BLaER1 treated with 17β-estradiol and CSF1 and Interleukin-3, amounts not matched to agents 10 nM and 100 nM (cell line): ENCODE measurements at regions not wholly inside any gene's neighbourhood (a gene's known extent, or its start where the extent isn't known, plus 50 kb on each side); places are given as distances from the start of the nearest gene placed in this dataset.

Source experiments
- H3K27ac ChIP-seq, 11 experiments: shearing (Covaris generic); formaldehyde crosslinking; 2 replicates each; pipeline ENCODE4 v1.8.1; 2022
- H3K27me3 ChIP-seq, 11 experiments: shearing (Covaris generic); formaldehyde crosslinking; 2 replicates each; pipeline ENCODE4 v1.8.1; 2022
- H3K36me3 ChIP-seq, 11 experiments: shearing (Covaris generic); formaldehyde crosslinking; 2 replicates each; pipeline ENCODE4 v1.8.1; 2022
- H3K4me1 ChIP-seq, 10 experiments: shearing (Covaris generic); formaldehyde crosslinking; 2 replicates each; pipeline ENCODE4 v1.8.1; 2022
- H3K4me2 ChIP-seq, 11 experiments: shearing (Covaris generic); formaldehyde crosslinking; 2 replicates each; pipeline ENCODE4 v1.8.1; 2022
- H3K4me3 ChIP-seq, 10 experiments: shearing (Covaris generic); formaldehyde crosslinking; 2 replicates each; pipeline ENCODE4 v1.8.1; 2022
- H3K9ac ChIP-seq, 11 experiments: shearing (Covaris generic); formaldehyde crosslinking; 2 replicates each; pipeline ENCODE4 v1.8.1; 2022
- H3K9me3 ChIP-seq, 11 experiments: shearing (Covaris generic); formaldehyde crosslinking; replicated peaks in 1 of 11; 2 replicates each; pipeline ENCODE4 v1.8.1; 2022
- H4K20me1 ChIP-seq, 11 experiments: shearing (Covaris generic); formaldehyde crosslinking; 2 replicates each; pipeline ENCODE4 v1.8.1; 2022
- Cebpa-rat ChIP-seq, 11 experiments: shearing (Covaris generic); IDR thresholded peaks; 2 replicates each; pipeline ENCODE4 v1.8.1; 2022

- no peak overlapping the region for H3K4me3 ChIP-seq
- peaks cover 0 to 11% (median 0%) of the 10 kb centered on the region in 11 experiments; a peak in 1 of 22 replicates for H3K9me3 ChIP-seq
- no peak overlapping the region for H3K4me2 ChIP-seq
- no peak overlapping the region for H3K27ac ChIP-seq
- H4K20me1 ChIP-seq: no peaks in the 10 kb centered on the region
- peaks cover 0 to 14% (median 8%) of the 10 kb centered on the region in 10 experiments; a peak in 13 of 20 replicates for H3K4me1 ChIP-seq
- TF ChIP-seq Cebpa-rat (IDR thresholded peaks at IDR 0.05): no peak
- no peaks in the 10 kb centered on the region for H3K27me3 ChIP-seq
- H3K36me3 ChIP-seq: no peaks in the 10 kb centered on the region
- no peak overlapping the region for H3K9ac ChIP-seq
These were observed 202.8 kb upstream of the SVIL start for GRCh38 chr10:29837586-29837985.

- H3K4me1 ChIP-seq: peaks cover 0 to 7% (median 0%) of the 10 kb centered on the region in 10 experiments; a peak in 6 of 20 replicates
- H3K4me3 ChIP-seq: no peak overlapping the region
- no peak for TF ChIP-seq Cebpa-rat (IDR thresholded peaks at IDR 0.05)
- no peaks in the 10 kb centered on the region for H3K27me3 ChIP-seq
- H3K9ac ChIP-seq: no peak overlapping the region
- H4K20me1 ChIP-seq: no peaks in the 10 kb centered on the region
- no peaks in the 10 kb centered on the region for H3K36me3 ChIP-seq
- H3K9me3 ChIP-seq: peaks cover 0 to 16% (median 5%) of the 10 kb centered on the region in 11 experiments; a peak in 11 of 22 replicates
- no peak overlapping the region for H3K27ac ChIP-seq
- no peak overlapping the region for H3K4me2 ChIP-seq
These were observed 201.6 kb upstream of the SVIL start for GRCh38 chr10:29836396-29836795.

- H3K4me1 ChIP-seq: peaks cover 0 to 7% (median 0%) of the 10 kb centered on the region in 10 experiments; a peak in 3 of 20 replicates
- no peak overlapping the region for H3K9ac ChIP-seq
- H3K9me3 ChIP-seq: peaks cover under 1 to 29% (median 16%) of the 10 kb centered on the region in 11 experiments; a peak in 21 of 22 replicates
- H4K20me1 ChIP-seq: no peaks in the 10 kb centered on the region
- TF ChIP-seq Cebpa-rat (IDR thresholded peaks at IDR 0.05): no peak
- H3K27ac ChIP-seq: no peak overlapping the region
- H3K4me2 ChIP-seq: no peak overlapping the region
- no peaks in the 10 kb centered on the region for H3K27me3 ChIP-seq
- no peak overlapping the region for H3K4me3 ChIP-seq
- peaks cover 0 to 8% (median 0%) of the 10 kb centered on the region in 11 experiments; a peak in 2 of 22 replicates for H3K36me3 ChIP-seq
These were observed 200.3 kb upstream of the SVIL start for GRCh38 chr10:29835055-29835454.

- Histone ChIP-seq H3K4me1 (peaks cover 15 to 39% (median 38%) of the 10 kb centered on the region in 10 experiments), H4K20me1 (no peaks in the 10 kb centered on the region), H3K4me3 (no peak overlapping the region), H3K27ac (no peak overlapping the region), H3K9ac (no peak overlapping the region), H3K9me3 (peaks cover 18 to 47% (median 37%) of the 10 kb centered on the region in 11 experiments), H3K27me3 (no peaks in the 10 kb centered on the region), H3K4me2 (no peak overlapping the region), H3K36me3 (peaks cover 0 to 10% (median 0%) of the 10 kb centered on the region in 11 experiments; a peak in 2 of 22 replicates)
- TF ChIP-seq Cebpa-rat (IDR thresholded peaks at IDR 0.05): no peak
These were observed 196.1 kb upstream of the SVIL start for GRCh38 chr10:29830531-29831512.

GRCh38 chr10:29829776-29830175 is 195.0 kb upstream of the SVIL start:
- H3K9me3 ChIP-seq: peaks cover 18 to 47% (median 37%) of the 10 kb centered on the region in 11 experiments
- peak overlapping the region in 2 of 11 experiments; percentile 53 to 72; a peak in 2 of 22 replicates for H3K4me2 ChIP-seq
- no peak overlapping the region for H3K9ac ChIP-seq
- TF ChIP-seq Cebpa-rat (IDR thresholded peaks at IDR 0.05): no peak
- H3K36me3 ChIP-seq: peaks cover 0 to 10% (median 0%) of the 10 kb centered on the region in 11 experiments; a peak in 2 of 22 replicates
- H3K4me3 ChIP-seq: peak overlapping the region in 1 of 10 experiments; percentile 12; a peak in 3 of 20 replicates
- H4K20me1 ChIP-seq: no peaks in the 10 kb centered on the region
- H3K27me3 ChIP-seq: no peaks in the 10 kb centered on the region
- peak overlapping the region in 5 of 11 experiments; percentile 47 to 69 (median 69); a peak in 7 of 22 replicates for H3K27ac ChIP-seq
- H3K4me1 ChIP-seq: peaks cover 17 to 46% (median 41%) of the 10 kb centered on the region in 10 experiments

GRCh38 chr10:29828956-29829355 is 194.2 kb upstream of the SVIL start:
- peaks cover 0 to 10% (median 0%) of the 10 kb centered on the region in 11 experiments; a peak in 2 of 22 replicates for H3K36me3 ChIP-seq
- TF ChIP-seq Cebpa-rat (IDR thresholded peaks at IDR 0.05): no peak
- H3K4me3 ChIP-seq: peak overlapping the region in 2 of 10 experiments; percentile 13 to 30; a peak in 1 of 20 replicates
- H3K9ac ChIP-seq: peak overlapping the region in 1 of 11 experiments; percentile 16; a peak in 3 of 22 replicates
- peaks cover 18 to 47% (median 37%) of the 10 kb centered on the region in 11 experiments for H3K9me3 ChIP-seq
- H3K4me2 ChIP-seq: peak overlapping the region in 9 of 11 experiments; percentile 24 to 72 (median 53); a peak in 16 of 22 replicates
- H3K27me3 ChIP-seq: no peaks in the 10 kb centered on the region
- peaks cover 17 to 46% (median 41%) of the 10 kb centered on the region in 10 experiments for H3K4me1 ChIP-seq
- H3K27ac ChIP-seq: peak overlapping the region in 9 of 11 experiments; percentile 32 to 69 (median 65); a peak in 16 of 22 replicates
- no peaks in the 10 kb centered on the region for H4K20me1 ChIP-seq

- peak overlapping the region in 9 of 11 experiments; percentile 32 to 69 (median 65); a peak in 17 of 22 replicates for H3K27ac ChIP-seq
- H3K36me3 ChIP-seq: peaks cover 0 to 10% (median 0%) of the 10 kb centered on the region in 11 experiments; a peak in 2 of 22 replicates
- peaks cover 18 to 47% (median 37%) of the 10 kb centered on the region in 11 experiments for H3K9me3 ChIP-seq
- H3K4me2 ChIP-seq: peak overlapping the region in 9 of 11 experiments; percentile 24 to 72 (median 53); a peak in 16 of 22 replicates
- H4K20me1 ChIP-seq: no peaks in the 10 kb centered on the region
- peaks cover 17 to 46% (median 41%) of the 10 kb centered on the region in 10 experiments for H3K4me1 ChIP-seq
- peak overlapping the region in 2 of 11 experiments; percentile 16; a peak in 4 of 22 replicates for H3K9ac ChIP-seq
- peak overlapping the region in 1 of 10 experiments; percentile 30; a peak in 1 of 20 replicates for H3K4me3 ChIP-seq
- TF ChIP-seq Cebpa-rat (IDR thresholded peaks at IDR 0.05): peak in 4 of 11 experiments; percentile 28 to 54 (median 48); a peak in 4 of 22 replicates
- no peaks in the 10 kb centered on the region for H3K27me3 ChIP-seq
These were observed 193.7 kb upstream of the SVIL start for GRCh38 chr10:29828440-29828894.

GRCh38 chr10:29827512-29827911 is 192.7 kb upstream of the SVIL start:
- TF ChIP-seq Cebpa-rat (IDR thresholded peaks at IDR 0.05): no peak
- Histone ChIP-seq H3K36me3 (peaks cover 0 to 10% (median 0%) of the 10 kb centered on the region in 11 experiments; a peak in 2 of 22 replicates), H3K27ac (peak overlapping the region in 6 of 11 experiments; percentile 3 to 69 (median 68); a peak in 8 of 22 replicates), H3K9me3 (peaks cover 18 to 47% (median 37%) of the 10 kb centered on the region in 11 experiments), H3K4me2 (peak overlapping the region in 8 of 11 experiments; percentile 48 to 72 (median 60); a peak in 12 of 22 replicates), H3K4me1 (peaks cover 17 to 46% (median 41%) of the 10 kb centered on the region in 10 experiments), H3K9ac (no peak overlapping the region), H4K20me1 (no peaks in the 10 kb centered on the region), H3K27me3 (no peaks in the 10 kb centered on the region), H3K4me3 (no peak overlapping the region)
